HepG2 (cell line): ENCODE measurements at regions not wholly inside any gene's neighbourhood (a gene's known extent, or its start where the extent isn't known, plus 50 kb on each side); places are given as distances from the start of the nearest gene placed in this dataset.

Experiments
- ATAC-seq: fragments of 200-7000 bp; cut with Tn5 transposase; 3 replicates; pipeline ENCODE4 v1.9.1; 2020; ENCODE audit warnings: mild to moderate bottlenecking, moderate library complexity
- BruUV-seq: library from RNA; stranded (reverse); fragments of 400-500 nt; replicated peaks from 2 replicates; lab custom pipeline; 2021; lab: Mats Ljungman, UMichigan
- CTCF ChIA-PET: fragments of 300-600 bp; formaldehyde crosslinking; extraction: SDS; loops from one replicate; lab custom pipeline; 2021; ENCODE audit warnings: low total read pairs, inconsistent platforms, low intra/inter-chr PET ratio; lab: Yijun Ruan, JAX
- POLR2A ChIA-PET: fragments of 350-600 bp; sonication (Branson Sonifier 250); formaldehyde crosslinking; loops from one replicate; lab custom pipeline; 2020; ENCODE audit warnings: antibody characterized with exemption, inconsistent platforms; lab: Yijun Ruan, JAX
- DNase-seq: peaks from one replicate; pipeline ENCODE4 v3.0.0-alpha.2; 2015; ENCODE audit warnings: low spot score
- FAIRE-seq: peaks from 3 replicates; lab custom pipeline; 2011; peaks lifted over from hg19 to GRCh38; lab: Jason Lieb, UNC
- H2AFZ ChIP-seq: one replicate; pipeline ENCODE4 v1.6.1; 2011; ENCODE audit warnings: low read length, inconsistent platforms
- H3K27ac ChIP-seq: fragments of 300-600 bp; 3 replicates; pipeline ENCODE4 v1.8.0; 2011; ENCODE audit warnings: mixed run types, mild to moderate bottlenecking, mixed read lengths, low read length, inconsistent platforms; ENCODE audit not compliant: insufficient read depth; ENCODE audit errors: extremely low read length
- H3K27me3 ChIP-seq, 2 experiments: fragments of 200-600 bp in 1 of 2; 2 replicates in 1 of 2; 3 replicates in 1 of 2; pipeline versions ENCODE4 v1.6.0 to v1.8.0; 2011; ENCODE audit warnings: low read length in 2 of 2, mild to moderate bottlenecking in 2 of 2, moderate library complexity in 2 of 2, inconsistent platforms in 1 of 2; ENCODE audit not compliant: insufficient read depth in 2 of 2, control insufficient read depth in 1 of 2
- H3K36me3 ChIP-seq, 2 experiments: fragments of 200-600 bp in 1 of 2; replicated peaks in 1 of 2; 2 replicates in 1 of 2; 3 replicates in 1 of 2; pipeline versions ENCODE4 v1.5.1 to v1.8.0; 2011; ENCODE audit warnings: low read length in 2 of 2, inconsistent platforms in 1 of 2; ENCODE audit not compliant: insufficient read depth in 2 of 2, control insufficient read depth in 1 of 2
- H3K4me1 ChIP-seq: 2 replicates; pipeline ENCODE4 v1.5.1; 2012; ENCODE audit warnings: low read length, inconsistent platforms; ENCODE audit not compliant: insufficient read depth
- H3K4me2 ChIP-seq: 2 replicates; pipeline ENCODE4 v1.6.0; 2011; ENCODE audit warnings: low read depth, low read length, inconsistent platforms
- H3K4me3 ChIP-seq, 3 experiments: fragments of 200-600 bp in 1 of 3; sonication (generic), shearing (Covaris generic) in 1 of 3; replicated peaks in 1 of 3; 2 replicates each; pipeline ENCODE4 v1.5.1; 2011 to 2016; ENCODE audit warnings: low read length in 3 of 3, inconsistent platforms in 2 of 3, low read depth in 2 of 3, mild to moderate bottlenecking in 2 of 3, control low read depth in 1 of 3, mixed read lengths in 1 of 3; ENCODE audit not compliant: insufficient read depth in 1 of 3
- H3K79me2 ChIP-seq: one replicate; pipeline ENCODE4 v1.6.1; 2011; ENCODE audit warnings: low read length, inconsistent platforms; ENCODE audit not compliant: insufficient read depth
- H3K9ac ChIP-seq: 2 replicates; pipeline ENCODE4 v1.6.0; 2011; ENCODE audit warnings: mild to moderate bottlenecking, low read depth, low read length, inconsistent platforms; ENCODE audit not compliant: insufficient read depth
- H3K9me3 ChIP-seq: 2 replicates; pipeline ENCODE4 v1.5.1; 2012; ENCODE audit warnings: mild to moderate bottlenecking, low read length
- H4K20me1 ChIP-seq: 2 replicates; pipeline ENCODE4 v1.6.0; 2011; ENCODE audit warnings: inconsistent platforms, mild to moderate bottlenecking, low read length, moderate library complexity; ENCODE audit not compliant: insufficient read depth
- ATF6 ChIP-seq: sonication (generic); formaldehyde crosslinking; conservative IDR thresholded peaks from 2 replicates; pipeline ENCODE4 v1.4.0; 2020; ENCODE audit warnings: missing genetic modification reagents
- GABPB1 ChIP-seq: IDR thresholded peaks from 2 replicates; pipeline ENCODE4 v1.6.1; 2016; ENCODE audit warnings: mild to moderate bottlenecking, missing genetic modification reagents, moderate library complexity, missing compliant biosample characterization
- GLI4 ChIP-seq: sonication (generic); formaldehyde crosslinking; IDR thresholded peaks from 2 replicates; pipeline ENCODE4 v1.5.1; 2020; ENCODE audit warnings: missing genetic modification reagents, mild to moderate bottlenecking, moderate library complexity, borderline replicate concordance
- HOMEZ ChIP-seq: IDR thresholded peaks from 2 replicates; pipeline ENCODE4 v1.6.1; 2016; ENCODE audit warnings: low read depth
- MBNL3 ChIP-seq: fragments of 250-450 bp; sonication (Bioruptor Pico); conservative IDR thresholded peaks from 2 replicates; pipeline ENCODE4 v1.8.0; 2022; ENCODE audit warnings: mild to moderate bottlenecking, inconsistent platforms
- SMC3 ChIP-seq: IDR thresholded peaks from 2 replicates; pipeline ENCODE4 v1.6.1; 2011; ENCODE audit warnings: low read length, improper control_type of control experiment
- THAP9 ChIP-seq: sonication (generic); formaldehyde crosslinking; IDR thresholded peaks from 2 replicates; pipeline ENCODE4; 2020; ENCODE audit warnings: missing genetic modification reagents, mild to moderate bottlenecking, borderline replicate concordance
- ZNF839 ChIP-seq: sonication (generic); formaldehyde crosslinking; IDR thresholded peaks from 2 replicates; pipeline ENCODE4 v1.4.0; 2020; ENCODE audit warnings: missing genetic modification reagents, mild to moderate bottlenecking, borderline replicate concordance
- WGBS: methylation state at CpG from one replicate; pipeline ENCODE4 v1.1.6; 2017; ENCODE audit warnings: low lambda C conversion rate; 5-methylcytosine and 5-hydroxymethylcytosine counted together
- in situ Hi-C: cut with HindIII; loops from 2 replicates; pipeline ENCODE4 v1.10.0; 2017; ENCODE audit warnings: low pct_unique_long_range_greater_than_20kb; ENCODE audit not compliant: extremely low pct_ligation_motif_present
- intact Hi-C: fragments of 100-400 bp; cut with micrococcal nuclease; formaldehyde crosslinking; loops from one replicate; pipeline ENCODE4 v1.10.0; 2022; ENCODE audit not compliant: unreplicated experiment

- TF ChIP-seq GABPB1 (CRISPR knock-in tag) (no peak), MBNL3 (CRISPR knock-in tag) (no peak), HOMEZ (CRISPR knock-in tag) (no peak)
Observed at GRCh38 chr2:167487728-167488127, 599.4 kb downstream of the XIRP2 start (continued).

GRCh38 chr2:167484875-167485274, 596.6 kb downstream of the XIRP2 start:
- Histone ChIP-seq H3K4me3 (no peak overlapping the region), H3K27me3 (no peaks in the 10 kb centered on the region), H3K9me3 (no peaks in the 10 kb centered on the region), H3K36me3 (no peaks in the 10 kb centered on the region)
- in situ Hi-C loops = no loop called here
- intact Hi-C loops = no loop called here
- ChIA-PET POLR2A (no interaction called here), CTCF (no interaction called here)
- BruUV-seq = no TSS peak
- ATAC-seq = no peak
- FAIRE-seq = no peak
- TF ChIP-seq GLI4 (CRISPR knock-in tag) (no peak), SMC3 (no peak), THAP9 (no peak), ATF6 (CRISPR knock-in tag) (no peak), ZNF839 (CRISPR knock-in tag) (no peak)
- TF ChIP-seq, all 625 proteins: peak for 0
- Histone ChIP-seq H4K20me1 (no peaks in the 10 kb centered on the region), H3K79me2 (no peaks in the 10 kb centered on the region), H2AFZ (no peak overlapping the region), H3K4me1 (peaks cover 14% of the 10 kb centered on the region), H3K27ac (no peak overlapping the region), H3K9ac (no peak overlapping the region), H3K4me2 (no peak overlapping the region)
- WGBS = 0% methylated on average over 1 of the region's 1 CpG
- no peak for DNase-seq
